ENCODE measurements at regions not wholly inside any gene's neighbourhood (a gene's known extent, or its start where the extent isn't known, plus 50 kb on each side); places are given as distances from the start of the nearest gene placed in this dataset.

DNA sequence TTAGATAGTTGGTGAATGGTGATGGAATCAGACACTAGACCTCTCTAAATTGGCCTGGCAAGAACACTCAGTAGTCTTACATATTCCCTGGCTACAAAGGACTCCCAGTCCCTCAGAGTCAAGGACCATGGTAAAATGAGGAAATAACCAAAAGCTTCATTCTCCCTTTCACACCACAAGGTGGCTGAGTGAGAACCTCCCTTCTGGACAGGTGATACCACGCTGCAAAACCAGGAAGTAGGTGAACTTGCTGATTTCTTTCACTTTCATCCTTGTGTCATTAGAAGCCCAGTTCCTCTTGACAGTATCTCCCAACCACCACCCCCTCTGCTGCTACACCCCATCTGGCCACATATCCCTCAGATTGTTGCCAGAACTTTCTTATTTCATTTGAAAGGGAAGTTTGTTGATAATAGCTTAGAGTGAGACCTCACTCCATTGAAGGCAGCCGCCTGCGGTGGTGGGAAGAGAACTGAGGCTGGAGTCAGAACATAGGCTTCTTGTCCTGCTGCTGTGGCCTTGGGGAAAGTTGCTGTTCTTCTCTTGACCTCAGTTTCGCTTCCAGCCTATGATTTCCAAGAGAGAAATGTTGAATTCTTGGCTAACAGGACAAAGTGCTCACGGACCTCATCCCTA lies 290.6 kb upstream of the CCL2 start:
- TF ChIP-seq POLR2A (IDR thresholded peaks at IDR 0.05) (no peak), CTCF (IDR thresholded peaks at IDR 0.05) (no peak)
